MM.1S (cell line): ENCODE measurements at regions not wholly inside any gene's neighbourhood (a gene's known extent, or its start where the extent isn't known, plus 50 kb on each side); places are given as distances from the start of the nearest gene placed in this dataset.

Experiments
- DNase-seq: peaks from one replicate; pipeline ENCODE4 v3.0.0-alpha.2; 2015
- H2AFZ ChIP-seq: fragments of 300-600 bp; sonication (generic); 2 replicates; pipeline ENCODE4 v1.6.0; 2016; ENCODE audit warnings: antibody characterized with exemption, low read length
- H3F3A ChIP-seq: fragments of 300-600 bp; sonication (generic); 2 replicates; pipeline ENCODE4 v1.6.1; 2016; ENCODE audit warnings: mild to moderate bottlenecking, antibody characterized with exemption, low read length, moderate library complexity, mixed read lengths; ENCODE audit not compliant: insufficient read depth
- H3K27ac ChIP-seq: fragments of 300-600 bp; sonication (generic); 2 replicates; pipeline ENCODE4 v1.5.1; 2016; ENCODE audit warnings: mild to moderate bottlenecking, low read length
- H3K27me3 ChIP-seq: fragments of 300-600 bp; sonication (generic); replicated peaks from 2 replicates; pipeline ENCODE4 v1.6.0; 2016; ENCODE audit warnings: low read length; ENCODE audit not compliant: insufficient read depth
- H3K36me3 ChIP-seq: fragments of 300-600 bp; sonication (generic); replicated peaks from 2 replicates; pipeline ENCODE4 v1.6.1; 2016; ENCODE audit warnings: mild to moderate bottlenecking, low read length, mixed read lengths; ENCODE audit not compliant: insufficient read depth
- H3K4me1 ChIP-seq: fragments of 300-600 bp; sonication (generic); 2 replicates; pipeline ENCODE4 v1.6.1; 2016; ENCODE audit warnings: low read length, mixed read lengths
- H3K4me2 ChIP-seq: fragments of 300-600 bp; sonication (generic); 2 replicates; pipeline ENCODE4 v1.6.0; 2016; ENCODE audit warnings: low read depth, low read length
- H3K4me3 ChIP-seq: fragments of 300-600 bp; sonication (generic); 2 replicates; pipeline ENCODE4 v1.5.1; 2016; ENCODE audit warnings: low read length, mixed read lengths
- H3K79me2 ChIP-seq: fragments of 300-600 bp; sonication (generic); 2 replicates; pipeline ENCODE4 v1.6.1; 2016; ENCODE audit warnings: mixed run types, low read length, mixed read lengths
- H3K9ac ChIP-seq: fragments of 300-600 bp; sonication (generic); 2 replicates; pipeline ENCODE4 v1.6.1; 2016; ENCODE audit warnings: low read length, mixed read lengths
- H3K9me2 ChIP-seq: fragments of 300-600 bp; sonication (generic); replicated peaks from 2 replicates; pipeline ENCODE4 v1.6.1; 2016; ENCODE audit warnings: mild to moderate bottlenecking, low read length, mixed read lengths; ENCODE audit not compliant: insufficient read depth
- H3K9me3 ChIP-seq: fragments of 300-600 bp; sonication (generic); replicated peaks from 2 replicates; pipeline ENCODE4 v1.6.1; 2016; ENCODE audit warnings: mild to moderate bottlenecking, low read length, mixed read lengths; ENCODE audit not compliant: insufficient read depth
- H4K20me1 ChIP-seq: fragments of 300-600 bp; sonication (generic); 2 replicates; pipeline ENCODE4 v1.6.1; 2016; ENCODE audit warnings: mild to moderate bottlenecking, low read length, moderate library complexity, mixed read lengths; ENCODE audit not compliant: insufficient read depth
- EZH2 ChIP-seq: fragments of 300-600 bp; sonication (generic); optimal IDR thresholded peaks from 2 replicates; pipeline ENCODE3; 2017; ENCODE audit warnings: low read depth, mild to moderate bottlenecking, antibody characterized with exemption, low read length, mixed read lengths
- EZH2phosphoT487 ChIP-seq: fragments of 300-600 bp; sonication (generic); IDR thresholded peaks from 2 replicates; pipeline ENCODE4 v1.6.1; 2018; ENCODE audit warnings: antibody characterized with exemption, low read length
- TF ChIP-seq, protein P1 (sequence below): fragments of 300-600 bp; sonication (generic); IDR thresholded peaks from 2 replicates; pipeline ENCODE4 v1.5.1; 2016; ENCODE audit warnings: antibody characterized with exemption, low read length, mixed read lengths

DNA sequence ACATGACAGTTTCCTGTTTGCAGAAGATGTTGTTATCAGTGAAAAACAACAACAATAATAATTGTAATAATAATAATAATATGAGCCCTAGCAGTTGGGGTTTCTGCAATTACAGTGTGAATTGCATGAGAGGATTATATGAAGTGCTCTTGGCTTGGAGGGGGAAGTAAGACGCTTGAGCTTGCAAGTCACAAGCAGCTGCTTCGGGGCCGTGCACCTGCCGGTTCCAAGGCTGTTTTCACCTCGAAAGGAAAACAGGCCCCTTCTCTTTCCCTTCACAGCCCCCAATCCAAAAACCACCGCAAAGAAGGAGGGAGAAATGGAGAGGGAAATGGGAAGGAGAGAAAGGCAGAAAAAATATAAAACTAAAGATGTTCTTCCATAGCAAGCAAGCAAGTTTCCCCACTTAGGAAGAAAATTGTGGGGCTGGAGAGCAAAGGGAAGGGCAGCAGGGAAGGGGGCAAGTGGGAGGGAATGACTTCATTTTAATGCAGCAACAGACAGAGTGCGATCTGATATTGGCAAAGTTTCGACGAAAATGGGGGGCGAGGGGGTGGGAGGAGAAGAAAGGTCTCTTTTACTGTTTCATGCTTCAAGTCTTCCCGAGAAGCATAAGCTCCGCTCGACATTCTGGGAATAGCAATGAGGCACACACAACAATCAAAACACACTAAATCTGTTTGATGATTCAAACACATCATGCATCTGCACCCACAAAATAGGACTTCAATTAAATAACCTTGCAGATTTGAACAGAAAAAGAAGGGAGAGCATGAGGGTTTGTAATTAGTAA, 284.2 kb upstream of the ATP11B start:
- TF ChIP-seq, protein P1, sequence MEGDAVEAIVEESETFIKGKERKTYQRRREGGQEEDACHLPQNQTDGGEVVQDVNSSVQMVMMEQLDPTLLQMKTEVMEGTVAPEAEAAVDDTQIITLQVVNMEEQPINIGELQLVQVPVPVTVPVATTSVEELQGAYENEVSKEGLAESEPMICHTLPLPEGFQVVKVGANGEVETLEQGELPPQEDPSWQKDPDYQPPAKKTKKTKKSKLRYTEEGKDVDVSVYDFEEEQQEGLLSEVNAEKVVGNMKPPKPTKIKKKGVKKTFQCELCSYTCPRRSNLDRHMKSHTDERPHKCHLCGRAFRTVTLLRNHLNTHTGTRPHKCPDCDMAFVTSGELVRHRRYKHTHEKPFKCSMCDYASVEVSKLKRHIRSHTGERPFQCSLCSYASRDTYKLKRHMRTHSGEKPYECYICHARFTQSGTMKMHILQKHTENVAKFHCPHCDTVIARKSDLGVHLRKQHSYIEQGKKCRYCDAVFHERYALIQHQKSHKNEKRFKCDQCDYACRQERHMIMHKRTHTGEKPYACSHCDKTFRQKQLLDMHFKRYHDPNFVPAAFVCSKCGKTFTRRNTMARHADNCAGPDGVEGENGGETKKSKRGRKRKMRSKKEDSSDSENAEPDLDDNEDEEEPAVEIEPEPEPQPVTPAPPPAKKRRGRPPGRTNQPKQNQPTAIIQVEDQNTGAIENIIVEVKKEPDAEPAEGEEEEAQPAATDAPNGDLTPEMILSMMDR = no peak
- TF ChIP-seq EZH2phosphoT487 = no peak
- no peak for TF ChIP-seq EZH2
- H3K4me2 ChIP-seq = no peak overlapping the region
- H4K20me1 ChIP-seq = no peaks in the 10 kb centered on the region
- H3K9me3 ChIP-seq = no peaks in the 10 kb centered on the region
- no peak overlapping the region for H3K27ac ChIP-seq
- H2AFZ ChIP-seq = no peak overlapping the region
- H3K9ac ChIP-seq = no peak overlapping the region
- H3K79me2 ChIP-seq = no peaks in the 10 kb centered on the region
- no peak overlapping the region for H3K4me3 ChIP-seq
- no peaks in the 10 kb centered on the region for H3K9me2 ChIP-seq
- no peaks in the 10 kb centered on the region for H3K4me1 ChIP-seq
- H3K36me3 ChIP-seq = no peaks in the 10 kb centered on the region
- no peaks in the 10 kb centered on the region for H3K27me3 ChIP-seq
- DNase-seq = no peak
- no peaks in the 10 kb centered on the region for H3F3A ChIP-seq

DNA sequence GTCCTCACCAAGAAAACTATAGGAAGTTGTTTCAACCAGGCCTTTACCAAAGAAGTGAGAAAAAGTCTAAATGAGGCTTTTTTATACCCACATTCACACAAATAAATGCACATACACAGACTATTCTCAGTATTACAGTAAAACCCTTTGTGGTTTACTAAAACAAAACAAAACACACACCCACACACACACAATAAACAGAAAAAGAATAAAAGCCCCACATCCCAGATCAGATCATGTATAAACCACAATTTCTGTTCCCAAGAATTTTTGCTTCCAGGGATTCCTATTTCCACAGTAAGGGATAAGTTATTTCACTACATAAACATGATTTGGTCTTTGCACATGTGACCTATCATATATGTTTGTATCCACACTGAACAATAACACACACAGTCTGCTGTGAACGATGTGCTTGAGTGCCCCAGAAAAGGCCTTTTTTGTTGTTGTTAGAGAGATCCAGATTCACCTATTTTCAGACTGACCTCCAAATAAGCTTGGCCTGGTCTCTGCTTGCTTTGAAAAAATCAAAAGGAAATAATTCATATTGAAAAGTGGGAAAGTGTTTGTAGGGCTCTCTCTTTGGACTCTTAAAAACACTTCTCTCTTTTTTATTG, 283.4 kb upstream of the ATP11B start:
- H3K36me3 ChIP-seq = no peaks in the 10 kb centered on the region
- DNase-seq = no peak
- H2AFZ ChIP-seq = no peak overlapping the region
- no peaks in the 10 kb centered on the region for H3F3A ChIP-seq
- no peak overlapping the region for H3K4me2 ChIP-seq
- H3K79me2 ChIP-seq = no peaks in the 10 kb centered on the region
- no peaks in the 10 kb centered on the region for H3K9me3 ChIP-seq
- H3K27ac ChIP-seq = no peak overlapping the region
- no peaks in the 10 kb centered on the region for H4K20me1 ChIP-seq
- no peak for TF ChIP-seq EZH2phosphoT487
- TF ChIP-seq, protein P1 = no peak
- no peak for TF ChIP-seq EZH2
- H3K4me1 ChIP-seq = no peaks in the 10 kb centered on the region
- H3K27me3 ChIP-seq = no peaks in the 10 kb centered on the region
- no peak overlapping the region for H3K4me3 ChIP-seq
- H3K9me2 ChIP-seq = no peaks in the 10 kb centered on the region
- H3K9ac ChIP-seq = no peak overlapping the region

DNA sequence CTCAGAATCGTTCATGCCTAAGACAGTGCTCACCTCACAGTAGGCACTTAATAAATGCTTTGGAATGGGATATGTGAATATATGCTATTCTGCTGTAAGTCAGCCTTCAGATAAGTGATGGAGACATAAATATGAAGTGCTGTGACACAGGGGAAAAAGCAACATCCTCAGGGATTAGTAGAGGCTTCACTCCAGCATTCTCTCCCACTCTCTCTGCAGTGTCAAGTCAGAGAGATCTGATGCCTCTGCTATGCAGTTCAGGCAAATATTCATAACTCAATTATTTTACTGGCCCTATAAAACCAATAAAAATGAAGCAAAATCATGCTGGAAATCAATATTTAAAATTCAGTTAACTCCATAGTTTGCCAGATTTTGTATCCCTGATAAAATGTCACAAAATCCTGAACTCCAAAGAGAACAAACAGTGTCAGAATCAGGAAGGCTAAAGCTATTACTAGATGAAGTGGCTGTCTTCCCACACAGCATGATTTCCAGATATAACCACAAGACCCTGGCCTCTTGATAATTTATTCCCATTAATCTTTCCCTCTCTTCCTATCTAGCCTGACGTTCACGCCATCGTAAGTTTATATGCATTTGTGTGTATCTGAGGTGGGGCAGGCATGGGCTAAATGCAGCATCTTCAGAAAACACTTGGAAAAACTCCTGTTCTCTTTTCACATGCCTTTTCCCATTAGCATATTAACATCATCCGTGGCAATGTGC, 278.9 kb upstream of the ATP11B start:
- H3K4me2 ChIP-seq = no peak overlapping the region

More for the DNA sequence above, 278.9 kb upstream of the ATP11B start:
- no peaks in the 10 kb centered on the region for H3F3A ChIP-seq
- H2AFZ ChIP-seq = no peak overlapping the region
- H3K79me2 ChIP-seq = no peaks in the 10 kb centered on the region
- H4K20me1 ChIP-seq = no peaks in the 10 kb centered on the region
- no peaks in the 10 kb centered on the region for H3K9me2 ChIP-seq
- H3K4me3 ChIP-seq = no peak overlapping the region
- H3K27ac ChIP-seq = no peak overlapping the region
- H3K27me3 ChIP-seq = no peaks in the 10 kb centered on the region
- no peaks in the 10 kb centered on the region for H3K36me3 ChIP-seq
- no peaks in the 10 kb centered on the region for H3K9me3 ChIP-seq
- no peak overlapping the region for H3K9ac ChIP-seq
- no peak for DNase-seq
- TF ChIP-seq, protein P1 = no peak
- TF ChIP-seq EZH2 = no peak
- no peak for TF ChIP-seq EZH2phosphoT487
- 0 out of 2 replicates have a peak, but pooled peaks cover 5% of the 10 kb centered on the region for H3K4me1 ChIP-seq
